GM18870 (cell line): ENCODE measurements at regions not wholly inside any gene's neighbourhood (a gene's known extent, or its start where the extent isn't known, plus 50 kb on each side); places are given as distances from the start of the nearest gene placed in this dataset.

Experiments
- ATAC-seq: cut with Tn5 transposase; IDR thresholded peaks from one replicate; pipeline ENCODE4 v1.9.1; 2021; ENCODE audit warnings: moderate library complexity; ENCODE audit not compliant: unreplicated experiment

DNA sequence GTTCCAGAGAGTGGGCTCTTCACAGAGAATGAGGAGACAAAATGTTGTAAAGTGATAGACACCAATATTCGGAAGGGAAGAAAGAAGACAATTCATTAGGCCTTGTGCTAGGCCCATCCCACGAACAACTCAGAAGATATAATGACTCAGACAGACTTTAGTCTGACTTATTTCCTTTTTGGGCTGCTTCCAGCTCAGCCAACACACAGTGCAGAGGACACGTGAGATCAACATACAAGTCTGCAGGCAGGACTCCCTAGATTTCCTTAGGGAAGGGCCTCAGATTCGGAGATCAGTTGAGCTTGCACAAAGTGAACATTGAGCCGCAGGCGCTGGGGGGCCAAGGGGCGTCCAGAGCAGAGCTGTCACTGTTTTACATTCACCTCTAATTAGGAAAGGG, 290.7 kb upstream of the TENM3 start:
- ATAC-seq: no peak

DNA sequence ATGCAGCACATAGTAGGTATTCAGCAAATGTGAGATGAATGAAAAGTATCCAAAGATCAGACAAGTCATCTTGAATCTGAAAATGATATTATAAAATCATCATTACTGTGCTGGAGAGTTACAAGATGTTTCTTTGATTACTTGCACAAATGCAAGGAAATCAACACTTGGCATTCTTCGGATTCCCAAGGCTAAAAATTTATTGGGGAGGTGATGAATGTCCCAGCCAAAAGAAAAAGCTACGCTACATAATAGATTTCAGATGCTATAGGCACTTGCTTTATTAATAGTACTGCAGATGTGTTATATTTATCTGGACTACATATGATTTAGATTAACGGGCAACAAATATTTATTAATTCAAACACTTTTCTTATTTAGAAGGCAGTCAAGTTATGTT, 286.7 kb upstream of the TENM3 start:
- no peak for ATAC-seq

DNA sequence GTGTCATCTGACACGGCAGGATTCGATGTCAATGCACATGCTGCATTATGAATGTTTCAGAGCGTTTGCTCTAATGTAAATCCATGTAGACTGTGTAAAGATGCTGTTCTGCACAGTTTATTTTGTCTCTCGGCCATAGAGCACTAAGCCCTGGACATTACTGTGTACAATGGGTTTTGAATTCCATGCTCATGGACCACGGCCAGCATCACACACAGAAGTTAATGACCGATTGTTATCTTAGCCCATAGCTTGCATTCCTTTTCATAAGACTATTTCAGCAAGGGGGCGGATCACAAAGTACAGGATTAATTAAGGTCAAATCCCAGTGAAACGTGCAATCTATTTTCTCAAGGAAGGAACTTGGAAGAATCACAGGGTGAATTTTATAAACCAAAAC, 286.1 kb upstream of the TENM3 start:
- ATAC-seq: no peak

DNA sequence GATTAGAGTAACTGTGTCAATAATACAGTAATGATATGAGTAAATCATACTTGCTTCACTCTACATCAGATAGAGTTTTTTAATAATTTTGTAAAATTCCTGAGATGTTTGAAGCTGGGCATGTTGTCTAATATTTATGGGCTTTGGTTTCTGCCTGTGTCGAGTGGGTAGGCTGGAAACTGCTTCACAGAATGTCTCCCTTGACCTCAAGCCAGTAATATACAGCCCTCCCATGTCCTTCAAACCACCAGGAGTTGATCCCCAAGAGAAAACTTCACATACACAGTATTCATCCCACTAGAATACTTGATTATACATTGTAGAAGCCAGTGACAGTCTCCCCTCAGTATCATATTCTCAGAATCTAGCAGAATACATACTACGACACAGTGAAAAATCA, 284.8 kb upstream of the TENM3 start:
- ATAC-seq: no peak

DNA sequence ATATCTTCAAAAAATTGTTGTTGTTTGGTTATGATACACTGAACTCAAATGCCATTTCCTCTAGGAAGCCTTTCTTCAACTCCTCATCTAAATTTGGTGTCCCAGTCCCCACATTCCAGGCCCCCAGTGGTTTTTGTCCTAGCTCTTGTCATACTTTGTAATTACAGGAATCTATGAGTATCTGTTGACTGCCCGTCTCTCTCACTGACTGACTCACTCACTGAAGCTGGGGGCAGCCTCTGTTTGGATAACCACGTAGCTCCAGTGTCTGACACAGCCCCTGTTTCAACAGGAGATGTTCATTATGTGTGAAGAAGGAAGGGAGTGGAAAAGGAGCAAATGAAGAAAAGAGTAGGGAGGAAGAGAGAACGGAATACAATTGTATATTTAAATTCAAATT, 284.1 kb upstream of the TENM3 start:
- ATAC-seq: no peak

DNA sequence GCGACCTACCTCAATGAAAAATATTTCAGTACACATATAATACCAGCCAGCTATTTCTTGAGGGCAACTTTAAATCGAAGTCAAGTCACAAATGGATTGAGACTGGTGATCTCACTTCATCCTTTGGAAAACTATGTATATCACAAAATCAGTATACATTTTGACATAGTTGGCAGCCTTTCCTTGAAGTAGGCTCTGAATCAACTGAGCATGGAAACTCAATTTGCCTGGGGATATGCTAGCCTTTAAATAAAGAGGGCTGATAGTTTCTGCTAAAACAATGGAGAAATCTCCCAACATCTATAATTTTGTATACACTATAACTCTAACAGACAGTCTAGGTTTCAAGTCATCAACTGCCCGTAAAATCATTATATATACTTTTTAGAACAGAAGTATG, 282.8 kb upstream of the TENM3 start:
- no peak for ATAC-seq

DNA sequence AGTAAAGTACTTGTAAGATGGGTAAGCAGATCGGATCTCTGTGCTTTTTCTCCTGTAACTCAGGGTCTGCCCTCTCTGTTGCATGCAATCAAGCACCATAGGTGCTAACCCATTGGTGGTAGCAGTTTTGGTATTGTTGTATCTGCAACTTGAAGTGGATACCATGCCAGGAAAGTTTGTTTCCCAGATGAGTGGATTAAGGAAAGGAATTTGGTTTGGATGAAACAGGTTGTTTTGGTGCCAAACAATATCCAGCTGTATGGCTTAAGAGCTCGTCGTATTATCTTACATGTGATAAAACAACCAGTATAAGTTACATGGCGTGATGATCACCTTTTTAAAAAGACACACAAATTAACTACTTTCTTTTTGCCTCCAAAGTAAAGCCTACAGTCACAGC, 280.9 kb upstream of the TENM3 start:
- no peak for ATAC-seq

DNA sequence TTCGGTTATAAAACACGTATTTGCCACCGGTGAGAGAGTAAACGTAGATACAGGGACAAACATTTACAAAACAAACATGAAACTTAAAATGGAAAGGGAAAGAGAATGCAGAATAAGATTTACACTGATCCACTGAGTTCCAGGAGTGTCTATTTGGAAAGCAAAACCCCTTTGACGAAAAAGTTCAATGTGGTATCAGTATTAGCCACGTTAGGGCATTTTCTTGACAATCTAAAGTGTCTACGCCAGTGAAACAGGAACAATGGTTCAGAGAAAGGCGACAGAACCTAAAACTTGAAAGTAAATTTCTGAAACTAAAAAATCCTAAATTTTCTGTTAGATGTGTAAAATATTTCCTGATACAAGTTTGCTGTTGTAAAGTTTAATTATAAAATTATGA, 278.5 kb upstream of the TENM3 start:
- ATAC-seq: no peak

DNA sequence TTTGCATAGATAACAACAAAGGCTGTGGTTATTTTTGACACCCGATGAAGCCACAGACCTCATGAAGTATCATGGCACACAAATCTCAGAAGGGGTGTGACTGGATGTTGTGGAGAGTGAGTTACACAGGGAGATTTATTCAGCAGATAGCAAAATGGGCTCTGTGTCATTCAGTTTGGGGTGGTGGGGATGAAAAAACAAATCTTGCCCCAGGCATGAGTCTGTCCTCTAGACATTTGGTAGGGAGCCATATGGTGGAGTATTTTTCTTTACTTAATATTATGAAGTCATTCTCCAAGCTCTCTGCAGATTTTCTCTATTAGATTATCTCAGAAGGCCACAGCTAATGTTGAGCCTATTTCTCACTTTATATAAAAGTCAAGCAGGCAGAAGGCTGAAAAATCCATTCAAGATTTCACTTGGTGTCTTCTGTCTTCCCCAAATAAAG, 277.1 kb upstream of the TENM3 start:
- ATAC-seq: no peak

DNA sequence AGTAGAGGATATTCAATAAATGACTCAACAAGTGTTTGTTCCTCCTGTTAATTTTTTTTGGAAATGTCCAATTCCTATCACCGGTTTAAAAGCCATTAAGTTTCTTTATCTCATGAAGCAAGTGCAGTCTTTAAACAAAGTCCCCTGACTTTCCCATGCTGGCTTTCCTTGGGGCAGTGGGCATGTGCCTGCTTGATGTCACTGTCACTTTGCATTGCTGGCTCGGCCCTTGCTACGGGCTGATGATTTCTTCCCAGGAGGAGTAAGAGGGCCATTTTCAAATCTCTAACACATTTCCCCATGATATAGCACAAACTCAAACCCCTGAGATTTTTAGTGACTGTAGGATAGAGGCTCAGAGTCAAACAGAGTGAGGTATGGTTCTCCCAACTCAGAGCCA, 275.8 kb upstream of the TENM3 start:
- no peak for ATAC-seq

DNA sequence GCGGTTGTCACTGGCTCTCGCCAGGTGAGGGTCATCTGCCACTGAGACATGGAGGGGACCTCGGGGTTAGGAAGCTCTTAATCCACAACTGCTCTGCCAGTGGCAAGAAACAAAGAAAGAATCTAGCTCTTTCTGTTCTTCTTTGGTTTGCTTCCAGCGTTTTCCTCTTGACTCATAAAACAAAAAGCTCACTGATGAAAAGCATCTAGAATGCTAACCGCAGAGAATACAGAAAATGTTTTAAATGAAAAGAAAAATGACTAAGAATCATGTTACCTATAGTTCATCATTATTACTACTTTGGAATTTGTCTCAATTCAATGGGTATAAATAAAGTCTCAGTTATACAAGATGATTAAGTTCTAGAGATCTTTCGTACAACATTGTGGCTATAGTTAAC, 274.8 kb upstream of the TENM3 start:
- no peak for ATAC-seq

DNA sequence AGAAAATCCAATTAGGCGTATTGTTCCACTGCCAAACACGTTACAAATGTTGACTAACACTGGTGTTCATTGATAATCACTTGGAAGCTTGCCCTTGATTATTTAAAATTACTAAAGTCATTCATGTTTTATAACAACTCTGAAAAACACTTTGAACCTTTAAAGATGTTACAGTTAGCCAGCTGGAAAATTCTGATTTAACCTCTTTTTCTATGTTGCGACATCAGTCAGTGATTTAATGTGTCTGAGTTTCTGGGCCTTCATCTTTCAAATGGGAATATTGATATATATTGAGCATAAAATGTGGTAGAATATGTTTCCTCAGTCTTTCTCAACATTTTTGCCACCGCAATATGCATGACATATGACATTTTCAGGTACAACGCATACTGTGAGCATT, 274.1 kb upstream of the TENM3 start:
- ATAC-seq: no peak

DNA sequence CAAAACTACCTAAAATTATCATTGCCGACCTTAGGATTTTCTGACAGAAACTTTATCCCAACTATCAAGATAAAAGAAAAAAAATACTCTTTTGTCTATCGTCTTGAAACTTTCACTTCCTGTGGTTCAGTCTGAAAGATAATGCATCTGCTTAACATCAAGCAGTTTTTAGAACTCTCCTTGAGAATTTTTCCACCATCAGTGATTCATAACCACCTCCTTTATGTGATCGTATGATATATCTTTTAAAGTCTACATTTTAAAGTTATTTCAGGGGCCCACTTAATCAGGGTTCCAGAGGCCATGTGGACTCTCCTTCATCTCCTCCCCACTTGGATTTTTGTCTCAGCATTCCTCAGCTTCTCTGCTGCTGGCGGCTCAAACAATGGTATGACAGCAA, 272.8 kb upstream of the TENM3 start:
- ATAC-seq: no peak

DNA sequence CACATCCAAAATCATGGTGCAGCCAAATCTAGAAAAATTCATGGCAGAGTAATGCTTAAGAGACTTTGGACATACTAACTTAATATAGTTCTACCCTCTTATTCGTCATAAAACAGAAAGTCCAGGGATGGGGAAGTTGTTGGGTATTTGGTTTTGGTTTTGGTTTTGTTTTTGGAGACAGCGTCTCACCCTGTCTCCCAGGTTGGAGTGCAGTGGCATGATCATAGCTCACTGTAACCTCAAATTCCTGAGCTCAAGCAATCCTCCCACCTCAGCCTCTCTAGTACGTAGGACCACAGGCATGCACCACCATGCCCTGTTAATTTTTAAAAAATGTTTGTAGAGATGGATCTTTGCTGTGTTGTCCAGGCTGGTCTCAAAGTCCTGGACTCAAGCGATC, 271.8 kb upstream of the TENM3 start:
- ATAC-seq: peak; percentile 96

DNA sequence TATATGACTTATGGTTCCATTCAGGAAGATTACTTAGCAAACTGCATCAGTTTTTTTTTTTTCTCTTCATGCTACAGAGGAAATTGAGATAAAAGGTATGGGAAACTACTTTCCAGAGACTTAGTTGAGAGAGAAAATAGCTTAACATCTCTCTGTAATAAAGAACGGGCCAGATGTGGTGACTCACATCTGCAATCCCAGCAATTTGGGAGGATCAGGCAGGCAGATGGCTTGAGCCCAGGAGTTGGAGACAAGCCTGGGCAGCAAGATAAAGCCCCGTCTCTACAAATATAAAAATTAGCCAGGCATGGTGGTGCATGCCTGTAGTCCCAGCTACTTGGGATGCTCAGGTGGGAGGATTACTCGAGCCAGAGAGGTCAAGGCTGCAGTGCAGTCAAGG, 271.2 kb upstream of the TENM3 start:
- ATAC-seq: no peak

DNA sequence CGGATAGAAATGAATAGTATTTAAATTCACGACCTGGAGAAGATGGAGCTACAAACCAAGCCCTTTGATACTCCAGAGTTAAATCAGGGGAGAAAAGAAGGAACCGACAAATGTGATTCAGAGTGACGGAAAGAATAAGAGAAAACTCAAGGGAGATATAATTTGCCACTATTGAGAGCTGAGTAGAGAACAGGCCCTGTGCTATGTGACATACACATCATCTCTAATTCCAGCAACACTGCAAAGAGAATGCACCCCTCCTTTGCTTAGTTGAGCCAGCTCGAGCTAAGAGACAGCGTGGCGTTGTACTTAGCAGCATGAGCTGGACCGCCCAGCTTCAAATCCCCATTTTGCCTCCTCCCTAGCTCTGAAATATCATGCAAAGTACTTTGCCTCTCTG, 266.4 kb upstream of the TENM3 start:
- ATAC-seq: no peak

DNA sequence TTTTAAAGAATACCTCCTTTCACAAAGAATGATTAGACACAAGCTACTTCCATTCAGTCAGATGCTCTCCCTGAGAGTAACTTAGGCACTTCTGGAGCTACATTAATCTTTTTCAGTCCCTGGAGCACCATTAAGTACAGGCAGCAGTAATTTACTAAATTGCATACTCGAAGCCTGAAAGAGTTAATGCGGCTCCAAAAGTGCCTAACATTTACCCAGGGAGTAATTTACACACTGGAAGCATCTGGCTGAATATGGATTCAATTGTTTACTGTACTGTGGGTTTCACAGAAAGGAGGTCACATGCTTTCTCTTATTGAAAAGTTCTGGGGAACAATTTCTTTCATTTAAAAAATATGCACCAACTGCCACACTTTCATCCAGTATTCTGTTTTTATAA, 260.8 kb upstream of the TENM3 start:
- no peak for ATAC-seq

DNA sequence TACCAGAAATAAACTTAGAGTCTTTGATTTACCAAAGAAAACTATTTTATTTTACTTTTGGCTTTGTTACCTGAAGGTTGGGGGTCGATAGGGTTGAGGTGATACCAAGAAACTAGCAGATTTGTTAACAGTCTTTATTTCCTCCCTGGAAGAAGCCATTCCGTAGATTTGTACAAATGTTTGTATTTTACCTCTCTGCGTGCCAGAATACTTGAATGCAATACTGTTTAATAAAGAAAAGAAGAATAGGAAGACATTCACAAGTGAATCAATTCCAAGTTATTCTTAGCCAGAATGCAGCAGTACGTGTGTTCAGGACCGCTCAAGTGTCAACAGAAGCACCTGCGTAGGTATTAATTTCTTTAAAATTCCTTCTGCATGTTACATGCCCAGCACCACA, 260.3 kb upstream of the TENM3 start:
- ATAC-seq: no peak

DNA sequence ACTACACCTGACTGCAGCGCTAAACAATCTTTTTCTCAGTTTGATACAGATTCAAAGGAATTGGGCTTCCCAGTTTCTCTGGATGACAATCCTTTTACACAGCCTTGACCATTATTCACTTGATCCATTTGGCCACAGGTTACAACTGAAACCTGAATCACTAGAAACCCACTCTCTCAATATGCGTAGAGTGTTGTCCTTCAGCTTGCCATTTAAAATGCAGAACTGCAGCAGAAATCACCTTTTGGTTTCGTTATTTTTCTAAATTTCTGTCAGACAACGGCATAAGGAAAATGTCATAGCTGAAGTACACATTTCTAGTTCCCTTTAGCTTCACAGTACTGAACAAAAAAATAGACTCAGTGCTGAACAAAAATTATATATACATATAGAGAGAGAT, 255.8 kb upstream of the TENM3 start:
- ATAC-seq: no peak

DNA sequence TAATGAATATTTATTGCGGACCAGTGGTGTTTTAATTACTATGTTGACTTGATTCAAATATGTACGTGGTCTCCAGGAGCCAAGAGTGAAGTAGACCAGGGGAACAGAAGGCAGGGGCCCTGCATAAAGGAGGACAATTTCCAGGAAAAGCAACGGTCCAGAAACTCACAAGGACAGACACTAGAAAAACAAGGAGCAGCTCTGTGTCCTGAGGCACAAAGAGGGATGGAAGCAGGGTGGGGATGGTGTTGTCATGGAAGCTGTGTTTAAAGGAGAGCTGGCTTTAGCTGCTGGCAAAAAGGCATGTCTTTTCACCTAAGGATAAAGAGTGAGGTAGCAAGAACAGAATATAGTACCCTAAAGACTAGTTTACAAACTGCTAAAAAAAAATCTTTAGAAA, 254.1 kb upstream of the TENM3 start:
- ATAC-seq: no peak

DNA sequence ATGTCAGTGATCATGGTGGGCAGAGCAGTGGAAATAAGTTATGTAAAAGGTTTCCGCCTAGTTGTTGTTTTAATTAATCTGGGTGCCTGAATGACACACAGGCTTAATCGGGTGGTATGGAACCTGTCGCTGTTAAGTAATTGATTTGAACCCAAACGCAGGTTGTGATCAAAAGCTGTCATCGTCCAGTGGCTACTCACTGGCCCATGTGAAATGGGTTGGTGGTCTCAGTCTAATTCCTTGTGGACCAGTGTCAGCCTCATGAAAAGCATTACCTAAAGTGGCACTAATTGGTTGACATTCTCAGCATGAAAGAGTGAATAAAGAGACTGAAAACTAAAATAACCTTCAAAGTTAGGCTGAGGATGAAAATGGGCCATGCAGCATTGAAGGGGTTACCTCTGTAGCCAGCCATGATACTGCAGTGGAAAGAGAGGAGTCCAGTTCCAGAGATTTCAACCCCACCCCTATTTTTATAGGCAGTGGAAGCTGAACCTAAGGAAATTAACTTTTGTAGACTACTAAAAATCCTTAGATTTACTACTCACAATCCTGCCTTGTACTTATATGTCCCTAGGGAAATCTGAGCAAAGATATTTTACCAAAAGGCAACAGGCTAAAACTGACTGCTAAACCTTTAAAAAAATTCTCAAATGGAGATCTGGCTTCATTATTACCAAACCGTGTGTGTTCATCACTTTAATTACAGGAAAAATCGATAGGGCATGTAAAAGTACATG, 251.7 kb upstream of the TENM3 start:
- ATAC-seq: no peak

DNA sequence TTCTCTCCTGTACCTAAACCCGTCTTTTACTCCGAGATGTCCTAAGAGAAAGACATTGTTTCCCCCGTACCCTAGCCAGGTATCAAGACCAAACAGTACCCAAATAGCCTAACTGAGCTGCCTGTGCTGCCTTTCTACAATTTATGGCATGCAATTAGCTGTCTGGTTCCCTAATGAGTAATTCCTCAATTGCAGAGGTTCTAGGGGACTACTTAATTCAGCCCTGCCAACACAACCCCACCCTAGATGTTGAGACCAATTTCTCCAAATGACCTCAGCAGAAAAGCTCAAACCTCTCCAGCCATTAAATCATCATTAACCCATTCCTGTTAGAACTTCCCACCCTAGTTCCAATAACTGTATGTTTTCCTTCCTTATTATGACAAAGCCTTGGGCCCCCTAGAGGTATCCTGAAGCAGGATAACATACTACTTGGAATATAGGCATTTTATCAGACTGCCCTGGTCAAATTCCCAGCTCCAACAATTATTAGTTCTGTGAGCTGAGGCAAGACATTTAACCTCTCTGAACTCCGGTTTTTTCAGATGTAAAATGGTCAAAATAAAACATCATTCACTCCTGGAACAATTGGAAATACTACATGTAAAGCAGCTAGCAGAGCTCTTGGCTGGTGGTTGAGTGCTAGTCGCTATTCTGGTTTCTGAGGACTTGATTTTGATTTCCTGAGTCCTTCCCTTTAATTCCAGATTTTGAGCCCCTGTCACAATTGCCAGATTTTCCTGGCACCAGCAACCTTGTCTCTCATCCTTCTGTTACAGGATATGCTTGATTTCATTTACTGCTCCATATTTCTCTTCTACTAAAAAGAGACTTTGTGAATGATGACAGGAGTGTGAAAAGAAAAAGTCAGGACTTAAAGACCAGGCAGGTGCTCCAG, 244.6 kb upstream of the TENM3 start:
- ATAC-seq: no peak
